Mesenteric fat pad (tissue), 1 donor: ENCODE measurements at regions not wholly inside any gene's neighbourhood (a gene's known extent, or its start where the extent isn't known, plus 50 kb on each side); places are given as distances from the start of the nearest gene placed in this dataset.
"Not testable (repeated sequence)": the region's sequence is repeated elsewhere in the genome, so short reads cannot be mapped to it uniquely, and the experiment has no call there.

Experiments
- DNase-seq: peaks from one replicate; pipeline ENCODE4 v3.0.0-alpha.2; 2020; ENCODE audit warnings: low spot score
- donor health status: DM: yes; HTN: yes; CAD: no.

GRCh38 chr10:33071857-33072256 is 113.8 kb upstream of the ITGB1 start:
- DNase-seq, result no peak

GRCh38 chr10:33070101-33070500 is 112.1 kb upstream of the ITGB1 start:
- no peak for DNase-seq

GRCh38 chr10:33067917-33068316 is 109.9 kb upstream of the ITGB1 start:
- DNase-seq, result no peak

- DNase-seq, result no peak
Observed at GRCh38 chr10:33067481-33067880, 109.5 kb upstream of the ITGB1 start.

DNA sequence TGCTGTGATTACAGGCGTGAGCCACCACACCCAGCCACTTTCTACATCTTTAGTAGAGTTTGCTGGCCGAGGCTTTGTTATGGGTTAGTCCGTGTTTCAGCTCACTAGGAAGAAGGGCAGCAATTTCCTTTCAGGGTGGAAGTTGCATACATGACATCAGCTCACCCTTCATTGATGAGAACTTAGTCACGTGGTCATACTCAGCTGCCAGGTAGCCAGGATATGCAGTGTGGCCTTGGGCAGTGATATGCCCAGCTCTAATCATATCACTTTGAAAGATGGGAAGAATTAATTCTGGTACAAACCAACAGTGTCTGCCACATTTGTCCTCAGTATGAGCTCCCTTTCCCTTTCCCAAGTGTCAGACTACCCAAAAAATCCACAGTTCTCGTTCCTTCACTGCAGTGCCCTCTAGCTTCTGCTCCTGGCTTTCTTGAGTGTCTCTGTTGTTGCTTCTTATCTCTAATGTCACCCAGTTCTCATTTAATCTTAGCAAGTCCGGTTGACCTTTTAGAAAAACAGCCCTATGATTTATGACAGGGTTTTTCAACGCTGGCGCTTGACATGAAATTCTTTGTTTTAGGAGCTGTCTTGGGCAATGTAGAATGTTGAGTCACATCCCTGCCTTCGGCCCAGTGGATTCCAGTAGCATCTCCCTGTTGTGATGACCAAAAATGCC is 108.7 kb upstream of the ITGB1 start:
- no peak for DNase-seq

DNA sequence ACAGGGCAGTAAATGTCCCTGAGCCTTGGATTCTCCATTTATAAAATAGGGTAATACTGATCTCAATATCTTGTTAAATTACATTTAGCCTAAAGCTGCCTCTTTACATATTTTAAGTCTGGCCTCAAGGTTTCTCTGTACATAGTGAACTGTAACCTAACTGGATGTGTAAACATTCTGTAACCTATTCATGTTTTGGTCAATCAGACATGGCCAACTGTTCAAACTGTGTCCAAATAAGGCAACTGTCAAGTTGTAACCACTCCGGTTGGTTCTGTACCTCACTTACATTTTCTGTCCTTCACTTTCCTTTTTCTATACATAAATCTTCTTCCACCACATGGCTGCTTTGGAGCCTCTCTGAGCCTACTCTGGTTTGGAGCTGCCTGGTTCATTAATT is 107.1 kb upstream of the ITGB1 start:
- DNase-seq, result no peak

DNA sequence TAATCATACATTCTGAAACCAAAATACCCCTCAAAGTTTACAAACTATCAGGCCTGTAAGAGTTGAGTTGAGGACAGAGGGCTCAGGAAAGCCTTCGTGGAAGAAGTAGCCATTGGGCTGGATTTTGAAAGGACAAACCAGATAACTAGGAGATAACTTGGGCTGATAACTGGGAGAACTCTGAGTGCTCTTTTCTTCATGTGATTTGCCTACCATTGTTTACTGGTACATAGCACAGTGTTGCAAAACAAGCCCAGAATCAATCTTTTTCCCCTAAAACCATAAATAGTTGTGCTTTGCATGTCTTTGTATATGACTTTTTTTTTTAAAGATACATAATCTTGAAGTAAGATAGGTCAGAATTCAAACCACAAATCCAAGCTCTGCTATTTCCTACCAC is 106.7 kb upstream of the ITGB1 start:
- DNase-seq, result no peak

- DNase-seq, result no peak
Observed at GRCh38 chr10:33057620-33058019, 99.6 kb upstream of the ITGB1 start.

GRCh38 chr10:33056828-33057596 is 99.0 kb upstream of the ITGB1 start:
- DNase-seq, result no peak

- DNase-seq, result no peak
Observed at GRCh38 chr10:33055625-33056024, 97.6 kb upstream of the ITGB1 start.

DNA sequence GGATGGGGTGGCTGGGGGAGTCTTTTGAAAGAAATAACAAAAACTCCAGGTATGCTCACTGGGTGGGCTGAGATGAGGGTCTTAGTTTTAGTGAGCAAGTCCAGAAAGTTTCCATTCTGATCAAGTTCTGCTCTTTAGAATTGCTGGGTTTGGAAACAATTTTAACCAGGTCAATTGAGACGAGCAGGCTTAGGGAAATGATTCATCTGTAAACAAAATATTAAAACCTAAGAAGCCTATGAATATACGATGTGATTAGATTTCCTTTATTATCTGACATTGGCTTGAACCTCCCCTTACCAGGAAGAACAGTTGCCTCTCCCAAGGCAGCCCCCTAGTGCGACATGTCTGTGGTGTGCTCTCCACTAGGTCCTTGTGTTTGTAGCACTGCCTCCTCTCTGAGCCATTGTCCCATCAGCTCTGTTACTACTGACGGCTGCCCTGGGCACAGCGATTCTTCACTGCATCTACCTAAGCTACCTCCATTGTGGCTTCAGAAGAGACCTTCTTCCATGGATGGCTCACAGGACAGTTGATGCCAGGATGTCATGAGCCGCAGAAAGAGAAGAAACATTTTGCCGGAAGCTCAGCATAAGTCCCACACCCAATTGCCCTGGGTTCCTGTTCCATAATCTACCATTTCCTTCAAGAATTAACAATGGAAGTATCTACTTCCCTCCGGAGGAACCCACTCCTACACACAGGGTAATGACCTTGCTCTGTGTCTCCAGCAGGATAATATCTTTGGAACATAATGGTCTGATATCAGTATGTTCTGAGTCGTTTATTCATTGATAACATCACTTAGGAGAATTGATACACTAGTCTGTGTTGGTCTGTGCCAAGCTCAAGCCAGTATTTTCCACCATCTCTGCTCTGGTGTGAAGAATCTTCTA is 95.1 kb upstream of the ITGB1 start:
- no peak for DNase-seq

GRCh38 chr10:33052263-33052875 is 94.3 kb upstream of the ITGB1 start:
- no peak for DNase-seq

DNA sequence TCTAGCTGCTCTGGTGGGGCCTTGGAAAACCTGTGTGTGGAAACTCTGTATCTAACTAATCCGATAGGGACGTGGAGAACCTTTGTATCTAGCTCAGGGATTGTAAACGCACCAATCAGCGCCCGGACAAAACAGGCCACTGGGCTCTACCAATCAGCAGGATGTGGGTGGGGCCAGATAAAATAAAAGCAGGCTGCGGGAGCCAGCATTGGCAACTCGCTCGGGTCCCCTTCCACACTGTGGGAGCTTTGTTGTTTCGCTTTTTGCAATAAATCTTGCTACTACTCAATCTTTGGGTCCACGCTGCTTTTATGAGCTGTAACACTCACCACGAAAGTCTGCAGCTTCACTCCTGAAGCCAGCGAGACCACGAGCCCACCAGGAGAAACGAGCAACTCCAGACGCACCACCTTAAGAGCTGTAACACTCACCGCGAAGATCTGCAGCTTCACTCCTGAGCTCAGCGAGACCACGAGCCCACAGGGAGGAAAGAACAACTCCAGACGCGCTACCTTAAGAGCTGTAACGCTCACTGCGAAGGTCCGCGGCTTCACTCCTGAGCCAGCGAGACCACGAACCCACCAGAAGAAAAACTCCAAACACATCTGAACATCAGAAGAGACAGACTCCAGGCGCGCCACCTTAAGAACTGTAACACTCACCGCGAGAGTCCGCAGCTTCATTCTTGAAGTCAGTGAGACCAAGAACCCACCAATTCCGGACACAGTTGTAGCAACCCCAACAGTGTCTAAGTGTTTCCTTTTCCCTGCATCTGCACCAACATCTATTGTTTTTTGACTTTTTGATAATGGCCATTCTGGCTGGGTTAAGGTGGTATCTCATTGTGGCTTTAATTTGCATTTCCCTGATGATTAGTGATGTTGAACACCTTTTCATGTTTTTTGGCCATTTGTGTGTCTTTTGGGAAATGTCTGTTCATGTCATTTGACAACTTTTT is 92.2 kb upstream of the ITGB1 start:
- DNase-seq, result not testable (repeated sequence)

DNA sequence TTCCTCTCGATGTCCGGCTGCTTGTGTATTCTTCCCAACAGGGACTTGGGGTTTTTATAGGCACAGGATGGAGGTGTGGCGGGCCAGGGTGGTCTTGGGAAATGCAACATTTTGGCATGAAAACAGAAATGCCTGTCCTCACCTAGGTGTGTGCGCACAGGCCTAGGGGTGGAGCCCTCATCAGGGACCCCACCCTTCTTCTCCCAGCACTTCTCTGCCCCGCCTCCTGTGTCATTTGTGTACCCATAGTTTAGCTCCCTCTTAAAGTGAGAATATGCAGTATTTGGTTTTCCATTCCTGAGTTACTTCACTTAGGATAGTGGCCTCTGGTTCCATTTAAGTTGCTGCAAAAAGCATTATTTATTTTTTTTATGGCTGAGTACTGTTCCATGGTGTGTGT is 90.2 kb upstream of the ITGB1 start:
- no peak for DNase-seq

GRCh38 chr10:33047655-33048054 is 89.6 kb upstream of the ITGB1 start:
- no peak for DNase-seq

DNA sequence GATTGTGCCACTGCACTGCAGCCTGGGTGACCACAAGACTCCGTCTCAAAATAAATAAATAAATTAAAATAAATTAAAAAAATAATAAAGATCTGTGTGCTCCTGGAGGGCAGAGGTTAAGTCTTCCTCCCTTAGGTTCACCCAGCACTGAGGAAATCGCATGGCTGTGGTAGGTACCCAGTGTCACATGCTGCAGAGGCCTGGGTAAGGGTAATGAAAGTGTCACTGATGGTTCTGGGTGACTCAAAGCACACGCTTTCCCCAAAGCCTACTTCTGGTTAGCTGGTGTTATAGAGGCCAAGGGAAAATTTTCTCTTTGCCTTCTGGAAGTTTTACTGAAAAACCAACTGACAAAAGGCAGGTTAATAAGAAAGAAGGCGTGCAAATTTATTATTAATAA is 88.8 kb upstream of the ITGB1 start:
- DNase-seq, result no peak

- DNase-seq, result no peak
Observed at GRCh38 chr10:33045421-33045820, 87.4 kb upstream of the ITGB1 start.

- DNase-seq, result no peak
Observed at GRCh38 chr10:33042565-33042964, 84.5 kb upstream of the ITGB1 start.

GRCh38 chr10:33041783-33042437 is 83.9 kb upstream of the ITGB1 start:
- no peak for DNase-seq

GRCh38 chr10:33040436-33040835 is 82.4 kb upstream of the ITGB1 start:
- no peak for DNase-seq
